Stimulated activated CD8-positive, alpha-beta memory T cell treated with anti-CD3 and anti-CD28 coated beads, Interleukin-7, amount 100 ng/mL, for 48 hours (primary cell): ENCODE measurements at regions not wholly inside any gene's neighbourhood (a gene's known extent, or its start where the extent isn't known, plus 50 kb on each side); places are given as distances from the start of the nearest gene placed in this dataset.
A peak's percentile ranks its signal among the peaks of the same experiment; 100 is the strongest.
"Not testable (repeated sequence)": the region's sequence is repeated elsewhere in the genome, so short reads cannot be mapped to it uniquely, and the experiment has no call there.

ENCODE experiments used
- DNase-seq, 2 donors: peaks; one replicate each; pipeline ENCODE4 v3.0.0-alpha.2; 2020; ENCODE audit warnings: low read depth in 1 of 2; ENCODE audit errors: extremely low read depth in 1 of 2

- DNase-seq = not testable (repeated sequence)
Observed at GRCh38 chr2:88802026-88802425, 110.6 kb downstream of the RPIA start.

DNA sequence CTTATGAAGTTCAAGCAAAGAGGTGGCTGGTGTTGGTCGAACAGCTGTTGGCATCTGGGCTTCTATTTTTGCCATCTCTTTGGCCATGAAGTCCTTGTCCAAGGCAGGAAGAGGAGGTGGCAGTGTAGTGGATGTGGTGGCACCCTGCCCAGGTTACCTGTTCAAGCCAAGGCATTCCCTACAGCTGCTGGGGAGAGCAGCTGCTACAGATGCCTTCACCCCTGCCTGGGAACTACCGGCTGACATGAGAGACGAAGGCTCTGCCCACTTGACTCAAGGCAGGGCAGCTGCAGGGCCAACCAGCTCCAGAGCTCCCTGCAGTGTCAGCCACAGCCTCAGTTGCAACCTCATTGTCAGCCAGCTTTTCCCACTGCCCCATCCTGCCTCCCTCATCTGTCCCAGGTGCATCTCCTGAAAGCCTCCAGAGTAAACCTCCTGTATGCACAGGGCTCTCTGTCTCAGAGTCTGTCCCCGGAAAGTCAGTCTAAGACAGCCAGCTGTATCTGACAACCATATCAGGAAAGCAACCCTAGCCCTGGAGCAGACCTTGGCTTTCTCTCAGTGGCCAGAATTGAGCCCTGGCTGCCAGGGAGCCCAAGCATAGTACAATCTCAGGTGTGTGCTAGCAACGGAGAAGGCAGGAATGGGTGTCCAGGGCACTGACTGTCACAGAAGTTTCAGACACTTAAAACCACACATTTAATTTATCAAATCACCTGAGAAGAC lies 115.9 kb downstream of the RPIA start:
- no peak for DNase-seq

GRCh38 chr2:88808083-88808482 lies 116.6 kb downstream of the RPIA start:
- DNase-seq = no peak

DNA sequence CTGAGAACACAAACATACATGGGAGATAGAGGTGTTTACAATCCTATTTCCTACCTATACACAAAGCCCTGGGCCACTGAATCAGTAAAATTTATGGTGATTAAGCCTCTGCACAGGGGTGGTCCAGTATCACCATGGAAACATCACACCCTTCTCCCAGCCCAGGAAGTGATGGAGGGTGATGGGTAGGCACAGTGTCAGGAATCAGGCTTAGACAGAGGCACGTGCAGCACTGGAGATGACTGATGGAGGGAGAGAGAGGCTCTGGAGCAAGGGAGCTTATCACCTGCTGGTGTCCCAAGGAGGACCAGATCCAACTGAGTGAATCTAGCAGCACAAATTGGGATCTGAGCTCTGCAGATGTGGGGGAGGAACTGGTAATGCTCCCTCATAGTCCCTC lies 117.2 kb downstream of the RPIA start:
- DNase-seq = no peak

DNA sequence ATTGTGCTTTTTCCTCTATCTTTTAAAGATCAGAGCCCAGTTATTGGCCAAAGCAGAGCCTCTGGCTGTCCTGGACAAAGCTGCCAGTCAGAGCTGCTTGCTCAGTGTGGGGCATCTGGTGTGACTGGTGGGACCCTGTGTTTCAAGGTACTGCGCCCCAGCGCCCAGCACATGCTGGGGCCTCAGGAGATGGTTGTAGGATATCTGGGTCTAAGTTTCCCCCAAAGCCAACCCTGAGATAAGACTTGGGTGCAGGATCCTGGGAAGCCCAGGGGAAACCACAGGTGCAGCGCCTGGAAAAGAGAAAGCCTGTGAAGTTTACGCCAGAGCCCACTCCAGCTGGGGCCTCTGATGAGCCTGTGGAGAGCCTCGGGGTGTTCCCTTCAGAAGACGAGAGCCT lies 117.7 kb downstream of the RPIA start:
- no peak for DNase-seq

DNA sequence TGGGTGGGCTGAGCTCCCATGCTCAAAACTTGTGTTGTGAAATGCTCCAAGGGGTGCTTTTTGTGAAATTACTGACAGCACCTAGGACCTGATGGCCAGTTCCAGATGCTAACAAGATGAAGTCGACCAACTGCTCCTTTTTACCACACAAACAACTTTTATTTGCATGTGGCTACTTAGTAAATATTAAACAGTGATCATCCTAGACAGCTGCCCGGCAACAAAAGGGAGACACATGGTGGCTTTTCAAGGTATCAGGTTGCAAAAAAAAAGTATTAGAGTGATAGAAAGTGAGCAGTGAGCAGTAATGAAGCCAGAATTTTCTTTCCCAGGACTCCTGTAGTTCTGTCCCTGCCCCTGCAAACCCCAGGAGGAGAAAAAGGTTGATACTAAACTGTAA lies 118.5 kb downstream of the RPIA start:
- no peak for DNase-seq

DNA sequence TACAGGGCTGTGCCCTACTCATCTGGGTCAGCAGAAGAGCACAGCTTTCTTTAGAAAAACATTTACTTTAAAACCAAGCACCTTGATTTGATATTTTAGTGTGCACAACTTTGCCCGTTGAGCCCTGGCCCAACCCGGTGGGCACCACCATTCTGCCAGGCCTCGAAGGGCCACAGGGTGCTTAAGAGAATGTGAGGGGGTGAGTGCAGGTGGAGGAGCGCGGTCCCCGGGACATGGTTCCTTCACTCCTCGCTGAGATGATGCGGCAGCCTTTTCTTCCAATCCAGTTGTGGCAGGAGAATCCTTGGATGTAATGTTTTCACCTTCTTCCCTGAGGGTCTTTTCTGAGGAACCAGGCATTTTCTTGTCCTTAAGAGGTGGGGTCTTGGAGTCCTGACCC lies 119.0 kb downstream of the RPIA start:
- no peak for DNase-seq

DNA sequence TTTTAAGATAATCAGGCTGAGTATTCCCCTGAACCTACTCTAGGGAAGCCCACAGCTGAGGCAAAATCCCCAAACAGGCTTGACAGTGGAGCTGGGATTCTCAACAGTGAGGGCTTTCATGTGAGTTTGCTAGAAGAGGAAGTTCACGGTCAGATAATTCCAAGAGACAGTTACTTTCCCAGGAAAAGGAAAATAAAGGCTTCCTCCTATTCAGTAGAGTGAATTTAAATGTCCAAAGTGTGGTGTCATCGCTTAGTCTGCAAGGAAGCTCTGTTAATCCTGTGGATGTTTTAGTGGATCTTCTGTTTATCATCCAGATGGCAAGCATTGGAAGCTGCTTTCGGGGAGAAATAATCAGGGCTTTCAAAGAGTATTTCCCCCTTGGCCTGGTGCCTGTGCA lies 119.8 kb downstream of the RPIA start:
- DNase-seq = no peak

GRCh38 chr2:88811681-88812080 lies 120.2 kb downstream of the RPIA start:
- no peak for DNase-seq

DNA sequence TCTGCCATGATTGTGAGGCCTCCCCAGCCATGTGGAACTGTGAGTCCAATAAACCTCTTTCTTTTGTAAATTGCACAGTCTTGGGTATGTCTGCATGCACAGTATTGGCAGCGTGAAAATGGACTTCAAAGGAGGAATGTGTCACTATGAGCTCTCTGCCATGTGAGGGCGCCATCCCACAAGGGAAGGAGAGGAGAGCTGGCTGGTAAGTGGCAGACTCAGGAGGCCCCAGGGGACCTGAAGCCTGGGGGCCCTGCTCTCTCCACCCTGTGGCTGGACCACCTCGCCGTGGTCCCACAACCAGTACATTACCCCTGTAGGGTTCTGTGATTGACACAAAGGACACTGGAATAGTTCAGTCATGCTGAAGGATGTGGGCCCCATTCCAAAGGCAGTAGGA lies 122.1 kb downstream of the RPIA start:
- DNase-seq = no peak

- no peak for DNase-seq
Observed at GRCh38 chr2:88815282-88815681, 123.8 kb downstream of the RPIA start.

DNA sequence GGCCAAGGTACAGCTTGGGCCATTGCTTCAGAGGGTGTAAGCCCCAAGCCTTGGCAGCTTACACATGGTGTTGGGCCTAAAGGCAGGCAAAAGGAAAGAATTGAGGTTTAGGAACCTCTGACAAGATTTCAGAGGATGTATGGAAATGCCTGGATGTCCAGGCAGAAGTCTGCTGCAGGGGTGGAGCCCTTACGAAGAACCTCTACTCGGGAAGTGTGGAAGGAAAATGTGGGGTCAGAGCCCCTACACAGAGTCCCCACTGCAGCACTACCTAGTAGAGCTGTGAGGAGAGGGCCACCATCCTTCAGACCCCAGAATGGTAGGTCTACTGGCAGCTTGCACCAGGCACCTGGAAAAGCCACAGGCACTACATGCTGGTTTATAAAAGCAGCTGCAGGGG lies 124.2 kb downstream of the RPIA start:
- no peak for DNase-seq

DNA sequence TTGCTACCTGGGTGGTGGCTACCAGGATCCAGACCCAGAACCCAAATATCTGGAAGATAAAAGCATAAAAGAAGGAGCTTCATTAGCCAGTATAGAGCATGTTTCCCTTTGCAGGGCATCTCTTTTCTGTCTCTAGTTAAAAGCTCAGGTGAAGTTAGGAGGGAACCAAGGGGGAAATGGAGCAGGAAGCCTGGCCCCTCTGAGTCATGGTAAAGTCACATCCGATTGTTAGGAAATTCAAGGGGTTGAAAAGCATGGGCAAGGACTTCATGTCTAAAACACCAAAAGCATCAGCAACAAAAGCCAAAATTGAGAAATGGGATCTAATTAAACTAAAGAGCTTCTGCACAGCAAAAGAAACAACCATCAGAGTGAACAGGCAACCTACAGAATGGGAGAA lies 126.9 kb downstream of the RPIA start:
- no peak for DNase-seq

DNA sequence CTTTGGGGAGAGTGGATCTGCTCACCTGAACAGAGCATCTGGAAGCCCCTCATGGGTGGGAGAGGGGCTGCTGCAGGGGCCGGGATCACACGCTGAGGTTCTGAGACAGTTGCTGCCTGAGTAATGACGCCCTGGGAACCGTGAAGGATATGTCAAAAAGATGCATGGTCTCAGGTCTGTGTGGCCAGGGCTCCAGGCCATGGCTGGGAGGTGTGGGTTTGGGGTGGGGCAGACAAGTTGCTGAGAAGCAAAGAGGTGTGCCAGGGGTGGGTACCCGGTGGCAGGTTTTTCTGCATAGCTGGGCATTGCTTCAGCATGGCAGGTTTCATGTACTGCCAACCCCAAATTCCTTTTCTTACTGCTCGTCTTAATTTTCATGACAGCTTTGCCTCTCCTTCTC lies 133.5 kb downstream of the RPIA start:
- no peak for DNase-seq

DNA sequence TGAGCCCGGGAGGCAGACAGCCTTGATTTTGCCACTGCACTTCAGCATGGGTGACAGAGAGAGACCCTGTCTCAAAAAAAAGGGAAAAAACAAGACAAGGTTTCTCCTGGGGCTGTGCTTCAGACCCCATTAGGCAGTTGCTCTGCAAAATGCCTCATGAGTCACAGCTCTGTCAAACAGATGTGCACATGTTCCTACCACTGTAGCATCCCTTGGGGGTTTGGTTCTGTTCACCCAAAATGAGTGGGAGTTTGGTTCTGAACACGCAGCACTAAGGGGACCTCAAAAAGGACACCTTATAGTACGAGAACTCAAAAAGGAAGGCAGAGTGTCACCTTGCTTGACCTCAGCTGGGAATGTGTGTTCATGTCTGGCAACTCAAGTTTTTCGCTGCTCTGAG lies 134.9 kb downstream of the RPIA start:
- DNase-seq = no peak

- no peak for DNase-seq
Observed at GRCh38 chr2:88827821-88828220, 136.3 kb downstream of the RPIA start.

GRCh38 chr2:88828397-88829137 lies 137.1 kb downstream of the RPIA start:
- DNase-seq = no peak

GRCh38 chr2:88829607-88830463 lies 138.4 kb downstream of the RPIA start:
- no peak for DNase-seq

GRCh38 chr2:88831071-88831791 lies 139.8 kb downstream of the RPIA start:
- DNase-seq = no peak

DNA sequence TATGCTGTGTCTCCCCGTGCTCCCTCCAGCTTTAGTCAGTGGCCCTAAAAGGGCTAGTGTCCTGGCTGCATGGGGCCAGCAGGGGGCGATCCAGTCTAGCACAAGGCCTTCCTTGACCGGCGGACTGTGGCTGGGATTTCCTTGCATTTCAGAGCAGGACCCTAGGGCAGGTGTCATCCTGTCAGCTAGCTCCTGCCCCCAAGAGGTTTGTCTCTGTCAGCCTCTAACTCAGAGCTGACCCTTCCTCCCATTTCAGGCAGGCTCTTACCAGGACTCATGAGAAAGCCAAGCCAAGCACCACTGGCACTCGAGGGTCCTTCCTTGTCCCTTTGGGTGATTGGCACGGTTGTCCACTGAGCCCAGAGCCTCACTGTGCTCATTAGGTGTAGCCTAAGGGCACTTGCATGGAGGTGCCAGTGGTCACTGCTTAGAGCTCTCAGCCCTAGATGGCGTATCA lies 140.3 kb downstream of the RPIA start:
- DNase-seq = peak in 1 of 2 donors; percentile 25
